ENCODE measurements at regions not wholly inside any gene's neighbourhood (a gene's known extent, or its start where the extent isn't known, plus 50 kb on each side); places are given as distances from the start of the nearest gene placed in this dataset.

DNA sequence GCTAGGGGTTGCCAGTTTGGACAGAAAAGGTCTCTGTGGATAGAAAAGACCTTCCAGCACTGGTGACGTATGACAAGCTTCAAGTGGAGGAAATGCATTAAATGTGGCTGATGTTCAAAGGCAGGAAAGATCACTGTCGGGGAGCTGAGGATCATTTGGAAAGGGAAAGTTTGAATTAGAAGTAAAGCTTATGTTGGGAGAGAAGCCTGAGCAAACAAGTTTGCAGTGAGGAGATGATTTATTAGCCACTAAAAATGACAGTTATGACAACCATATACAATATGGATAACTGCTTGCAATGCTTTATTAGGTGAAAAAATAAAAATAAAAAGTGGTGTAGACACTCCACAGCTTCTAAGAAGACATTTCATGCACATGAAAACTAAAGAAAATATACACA, 135.3 kb upstream of the HS3ST1 start:
- H3K9me1 ChIP-seq (ENCODE audit: control insufficient read depth, extremely low read depth, insufficient read depth, low read length), result no peaks in the 10 kb centered on the region
- no peaks in the 10 kb centered on the region for H4K20me1 ChIP-seq (ENCODE audit: control insufficient read depth, extremely low read depth, insufficient read depth, low read length)
- no peaks in the 10 kb centered on the region for H3K4me1 ChIP-seq (ENCODE audit: control insufficient read depth, extremely low read depth, insufficient read depth, low read length)
- TF ChIP-seq EZH2 (IDR thresholded peaks at IDR 0.05; ENCODE audit: low read length), result no peak
- TF ChIP-seq, protein P1, sequence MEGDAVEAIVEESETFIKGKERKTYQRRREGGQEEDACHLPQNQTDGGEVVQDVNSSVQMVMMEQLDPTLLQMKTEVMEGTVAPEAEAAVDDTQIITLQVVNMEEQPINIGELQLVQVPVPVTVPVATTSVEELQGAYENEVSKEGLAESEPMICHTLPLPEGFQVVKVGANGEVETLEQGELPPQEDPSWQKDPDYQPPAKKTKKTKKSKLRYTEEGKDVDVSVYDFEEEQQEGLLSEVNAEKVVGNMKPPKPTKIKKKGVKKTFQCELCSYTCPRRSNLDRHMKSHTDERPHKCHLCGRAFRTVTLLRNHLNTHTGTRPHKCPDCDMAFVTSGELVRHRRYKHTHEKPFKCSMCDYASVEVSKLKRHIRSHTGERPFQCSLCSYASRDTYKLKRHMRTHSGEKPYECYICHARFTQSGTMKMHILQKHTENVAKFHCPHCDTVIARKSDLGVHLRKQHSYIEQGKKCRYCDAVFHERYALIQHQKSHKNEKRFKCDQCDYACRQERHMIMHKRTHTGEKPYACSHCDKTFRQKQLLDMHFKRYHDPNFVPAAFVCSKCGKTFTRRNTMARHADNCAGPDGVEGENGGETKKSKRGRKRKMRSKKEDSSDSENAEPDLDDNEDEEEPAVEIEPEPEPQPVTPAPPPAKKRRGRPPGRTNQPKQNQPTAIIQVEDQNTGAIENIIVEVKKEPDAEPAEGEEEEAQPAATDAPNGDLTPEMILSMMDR (optimal IDR thresholded peaks at IDR 0.05 in 1 of 3, IDR thresholded peaks at IDR 0.05 in 1 of 3, conservative IDR thresholded peaks at IDR 0.05 in 1 of 3; ENCODE audit: extremely low read depth in 1 of 3, insufficient read depth in 2 of 3, low read length in 3 of 3), result no peak
- no peak overlapping the region for H3K4me2 ChIP-seq (ENCODE audit: control insufficient read depth, extremely low read depth, insufficient read depth, low read depth, low read length)
- H3K9ac ChIP-seq (ENCODE audit: control insufficient read depth, extremely low read depth, insufficient read depth, low read length), result no peak overlapping the region
- no peak overlapping the region for H3K4me3 ChIP-seq (ENCODE audit: control insufficient read depth in 2 of 3, extremely low read depth in 1 of 3, insufficient read depth in 2 of 3, low read depth in 1 of 3, low read length in 3 of 3)
- no peaks in the 10 kb centered on the region for H3K79me2 ChIP-seq (ENCODE audit: control insufficient read depth, insufficient read depth, low read length)
- H3K27me3 ChIP-seq (ENCODE audit: control insufficient read depth, extremely low read depth, insufficient read depth, low read length), result no peaks in the 10 kb centered on the region
- peak overlapping the region; percentile 15 for H2AFZ ChIP-seq (ENCODE audit: control insufficient read depth, low read length)
- no peaks in the 10 kb centered on the region for H3K9me3 ChIP-seq (ENCODE audit: control insufficient read depth, low read depth, low read length)
- no peaks in the 10 kb centered on the region for H3K36me3 ChIP-seq (ENCODE audit: control insufficient read depth in 2 of 2, extremely low read depth in 1 of 2, insufficient read depth in 2 of 2, low read length in 2 of 2)
- H3K27ac ChIP-seq (ENCODE audit: control insufficient read depth, insufficient read depth, low read length), result no peak overlapping the region
- dilution Hi-C loops (cut with MboI; ENCODE audit: extremely low pct_ligation_motif_present, low sequenced_read_pairs), result no loop called here
- DNase-seq (ENCODE audit: low read depth, low spot score), result no peak
- FAIRE-seq, result no peak

- no peaks in the 10 kb centered on the region for H4K20me1 ChIP-seq (ENCODE audit: control insufficient read depth, extremely low read depth, insufficient read depth, low read length)
- peak; percentile 81 for FAIRE-seq
- H3K4me1 ChIP-seq (ENCODE audit: control insufficient read depth, extremely low read depth, insufficient read depth, low read length), result peaks cover 26% of the 10 kb centered on the region
- no peaks in the 10 kb centered on the region for H3K9me1 ChIP-seq (ENCODE audit: control insufficient read depth, extremely low read depth, insufficient read depth, low read length)
- TF ChIP-seq, protein P1 (optimal IDR thresholded peaks at IDR 0.05 in 1 of 3, IDR thresholded peaks at IDR 0.05 in 1 of 3, conservative IDR thresholded peaks at IDR 0.05 in 1 of 3; ENCODE audit: extremely low read depth in 1 of 3, insufficient read depth in 2 of 3, low read length in 3 of 3), result no peak
- no peak for TF ChIP-seq EZH2 (IDR thresholded peaks at IDR 0.05; ENCODE audit: low read length)
- peak overlapping the region; percentile 38 for H2AFZ ChIP-seq (ENCODE audit: control insufficient read depth, low read length)
- H3K9me3 ChIP-seq (ENCODE audit: control insufficient read depth, low read depth, low read length), result no peaks in the 10 kb centered on the region
- H3K4me2 ChIP-seq (ENCODE audit: control insufficient read depth, extremely low read depth, insufficient read depth, low read depth, low read length), result no peak overlapping the region
- H3K36me3 ChIP-seq (ENCODE audit: control insufficient read depth in 2 of 2, extremely low read depth in 1 of 2, insufficient read depth in 2 of 2, low read length in 2 of 2), result no peaks in the 10 kb centered on the region
- H3K4me3 ChIP-seq (ENCODE audit: control insufficient read depth in 2 of 3, extremely low read depth in 1 of 3, insufficient read depth in 2 of 3, low read depth in 1 of 3, low read length in 3 of 3), result no peak overlapping the region
- dilution Hi-C loops (cut with MboI; ENCODE audit: extremely low pct_ligation_motif_present, low sequenced_read_pairs), result no loop called here
- no peaks in the 10 kb centered on the region for H3K79me2 ChIP-seq (ENCODE audit: control insufficient read depth, insufficient read depth, low read length)
- no peak for DNase-seq (ENCODE audit: low read depth, low spot score)
- H3K27me3 ChIP-seq (ENCODE audit: control insufficient read depth, extremely low read depth, insufficient read depth, low read length), result no peaks in the 10 kb centered on the region
- no peak overlapping the region for H3K9ac ChIP-seq (ENCODE audit: control insufficient read depth, extremely low read depth, insufficient read depth, low read length)
- H3K27ac ChIP-seq (ENCODE audit: control insufficient read depth, insufficient read depth, low read length), result peak overlapping the region; percentile 83
These were observed 120.8 kb upstream of the HS3ST1 start for GRCh38 chr4:11549525-11549924.

Data from keratinocyte (primary cell).